Transverse colon (tissue), 3 donors: ENCODE measurements at regions not wholly inside any gene's neighbourhood (a gene's known extent, or its start where the extent isn't known, plus 50 kb on each side); places are given as distances from the start of the nearest gene placed in this dataset.

Experiments used
- EP300 ChIP-seq: sonication (generic); formaldehyde crosslinking; IDR thresholded peaks from one replicate; pipeline ENCODE4 v1.6.1; 2017; ENCODE audit warnings: antibody characterized with exemption, low read depth
- POLR2A ChIP-seq: fragments of 450-650 bp; IDR thresholded peaks from one replicate; pipeline ENCODE4 v1.6.1; 2016; ENCODE audit warnings: antibody characterized with exemption, mild to moderate bottlenecking, moderate library complexity
- TF ChIP-seq, protein P1 (sequence below), 5 experiments: fragments of 200-600 bp in 3 of 5; fragments of 450-650 bp in 2 of 5; sonication (generic) in 3 of 5; IDR thresholded peaks; 1 replicate in 2 of 5; 2 replicates in 3 of 5; pipeline ENCODE4 v1.5.1; 2016 to 2017; ENCODE audit warnings: antibody characterized with exemption in 5 of 5, inconsistent platforms in 3 of 5, mild to moderate bottlenecking in 2 of 5, moderate library complexity in 1 of 5

DNA sequence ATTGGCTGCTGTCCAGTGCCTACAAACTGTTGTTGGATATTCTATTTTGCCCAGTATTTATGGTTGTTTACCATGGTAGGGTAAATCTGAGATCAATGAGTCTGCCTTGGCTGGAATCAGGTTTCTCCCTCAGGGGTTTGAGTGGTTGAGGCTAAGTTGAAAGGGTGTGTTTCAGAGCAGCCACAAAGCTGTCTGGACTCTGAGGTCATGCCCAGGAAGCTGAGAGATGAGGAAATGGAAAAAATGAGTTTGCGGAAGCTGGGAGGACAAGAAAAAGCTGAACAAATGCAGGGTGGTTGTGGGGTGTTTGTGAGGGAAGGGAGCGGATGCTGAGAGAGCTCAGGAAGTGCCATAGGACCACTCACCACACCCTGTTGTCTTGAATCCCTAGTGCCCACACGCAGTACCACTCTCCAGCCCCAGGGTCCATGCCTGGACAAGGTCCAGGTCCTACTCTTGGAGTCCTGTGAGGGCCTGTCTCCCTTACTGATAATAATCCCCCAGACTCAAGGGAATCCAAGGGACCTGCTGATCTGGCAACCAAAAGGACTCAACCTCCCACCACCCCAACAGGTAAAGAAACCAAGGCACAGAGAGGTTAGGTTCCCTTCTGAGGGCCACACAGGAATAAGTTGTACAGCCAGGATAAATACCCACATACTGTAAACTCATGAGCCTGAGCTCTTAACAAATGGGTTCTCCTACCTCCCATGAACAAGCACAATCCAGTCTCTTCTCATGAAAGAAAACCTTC lies 81.6 kb downstream of the PPCDC start:
- no peak for TF ChIP-seq POLR2A
- TF ChIP-seq, protein P1, sequence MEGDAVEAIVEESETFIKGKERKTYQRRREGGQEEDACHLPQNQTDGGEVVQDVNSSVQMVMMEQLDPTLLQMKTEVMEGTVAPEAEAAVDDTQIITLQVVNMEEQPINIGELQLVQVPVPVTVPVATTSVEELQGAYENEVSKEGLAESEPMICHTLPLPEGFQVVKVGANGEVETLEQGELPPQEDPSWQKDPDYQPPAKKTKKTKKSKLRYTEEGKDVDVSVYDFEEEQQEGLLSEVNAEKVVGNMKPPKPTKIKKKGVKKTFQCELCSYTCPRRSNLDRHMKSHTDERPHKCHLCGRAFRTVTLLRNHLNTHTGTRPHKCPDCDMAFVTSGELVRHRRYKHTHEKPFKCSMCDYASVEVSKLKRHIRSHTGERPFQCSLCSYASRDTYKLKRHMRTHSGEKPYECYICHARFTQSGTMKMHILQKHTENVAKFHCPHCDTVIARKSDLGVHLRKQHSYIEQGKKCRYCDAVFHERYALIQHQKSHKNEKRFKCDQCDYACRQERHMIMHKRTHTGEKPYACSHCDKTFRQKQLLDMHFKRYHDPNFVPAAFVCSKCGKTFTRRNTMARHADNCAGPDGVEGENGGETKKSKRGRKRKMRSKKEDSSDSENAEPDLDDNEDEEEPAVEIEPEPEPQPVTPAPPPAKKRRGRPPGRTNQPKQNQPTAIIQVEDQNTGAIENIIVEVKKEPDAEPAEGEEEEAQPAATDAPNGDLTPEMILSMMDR (IDR thresholded peaks at IDR 0.05): no peak
- TF ChIP-seq EP300: no peak
